Endothelial cell of umbilical vein (primary cell): ENCODE measurements at regions not wholly inside any gene's neighbourhood (a gene's known extent, or its start where the extent isn't known, plus 50 kb on each side); places are given as distances from the start of the nearest gene placed in this dataset.

Experiments
- CTCF ChIP-seq, 2 donors: IDR thresholded peaks; 1 replicate in 1 of 2; 2 replicates in 1 of 2; pipeline ENCODE4 v1.5.1; 2011; ENCODE audit warnings: low read length in 2 of 2, mild to moderate bottlenecking in 2 of 2, moderate library complexity in 2 of 2, control low read depth in 1 of 2, inconsistent platforms in 1 of 2, low read depth in 1 of 2; ENCODE audit not compliant: insufficient read depth in 1 of 2; ENCODE audit errors: extremely low read depth in 1 of 2
- EZH2 ChIP-seq: IDR thresholded peaks from 2 replicates; pipeline ENCODE4 v1.6.1; 2012; ENCODE audit warnings: borderline replicate concordance, low read depth, mild to moderate bottlenecking, moderate library complexity, low read length, inconsistent platforms; ENCODE audit not compliant: severe bottlenecking
- FOS ChIP-seq: IDR thresholded peaks from 2 replicates; pipeline ENCODE4 v1.6.1; 2011; ENCODE audit warnings: mild to moderate bottlenecking, low read length, moderate library complexity, borderline replicate concordance; ENCODE audit not compliant: insufficient read depth
- GATA2 ChIP-seq: IDR thresholded peaks from 2 replicates; pipeline ENCODE4 v1.7.0; 2011; ENCODE audit warnings: low read depth, mild to moderate bottlenecking, moderate library complexity, mixed read lengths, low read length; ENCODE audit not compliant: insufficient read length, insufficient read depth
- JUN ChIP-seq: IDR thresholded peaks from 2 replicates; pipeline ENCODE4 v1.6.1; 2011; ENCODE audit warnings: borderline replicate concordance, low read depth; ENCODE audit not compliant: insufficient read length, insufficient read depth
- MAX ChIP-seq: IDR thresholded peaks from 2 replicates; pipeline ENCODE4 v1.6.1; 2011; ENCODE audit not compliant: insufficient read depth, insufficient read length
- MYC ChIP-seq: IDR thresholded peaks from one replicate; pipeline ENCODE4 v1.6.1; 2011; ENCODE audit warnings: mild to moderate bottlenecking, low read depth, low read length
- POLR2A ChIP-seq: IDR thresholded peaks from 2 replicates; pipeline ENCODE4 v1.6.1; 2012; ENCODE audit warnings: low read depth, mild to moderate bottlenecking, control low read depth, low read length
- POLR2AphosphoS5 ChIP-seq: IDR thresholded peaks from 2 replicates; pipeline ENCODE4 v1.6.1; 2012; ENCODE audit warnings: low read depth, mild to moderate bottlenecking, control low read depth, low read length, moderate library complexity; ENCODE audit not compliant: insufficient read depth

- TF ChIP-seq EZH2: no peak
- no peak for TF ChIP-seq CTCF (IDR thresholded peaks at IDR 0.05; ENCODE audit: extremely low read depth in 1 of 2, insufficient read depth in 1 of 2, low read depth in 1 of 2, low read length in 2 of 2)
- no peak for TF ChIP-seq FOS
- no peak for TF ChIP-seq POLR2A
- no peak for TF ChIP-seq POLR2AphosphoS5
- TF ChIP-seq MAX: no peak
- TF ChIP-seq JUN: no peak
- TF ChIP-seq GATA2: no peak
- no peak for TF ChIP-seq MYC
Measured at GRCh38 chr18:11237066-11237465, 87.7 kb upstream of the PIEZO2 start.
